PFSK-1 (cell line): ENCODE measurements at regions not wholly inside any gene's neighbourhood (a gene's known extent, or its start where the extent isn't known, plus 50 kb on each side); places are given as distances from the start of the nearest gene placed in this dataset.

Experiments used
- FOXP2 ChIP-seq: optimal IDR thresholded peaks from 2 replicates; pipeline ENCODE3; 2011; ENCODE audit warnings: borderline replicate concordance, control low read depth, inconsistent platforms; ENCODE audit not compliant: insufficient read depth; ENCODE audit errors: extremely low read length, extremely low read depth
- POLR2AphosphoS5 ChIP-seq: IDR thresholded peaks from 2 replicates; pipeline ENCODE4 v1.6.1; 2012; ENCODE audit warnings: low read depth, mild to moderate bottlenecking, control low read depth, low read length, moderate library complexity
- REST ChIP-seq, 2 experiments: IDR thresholded peaks; 2 replicates each; pipeline versions ENCODE4 v1.6.1 to v1.8.0; 2011 to 2012; ENCODE audit warnings: low read depth in 2 of 2, low read length in 2 of 2, control low read depth in 1 of 2, inconsistent platforms in 1 of 2, mild to moderate bottlenecking in 1 of 2, moderate library complexity in 1 of 2; ENCODE audit not compliant: insufficient read depth in 1 of 2
- SIN3A ChIP-seq: IDR thresholded peaks from 2 replicates; pipeline ENCODE4 v1.6.1; 2012; ENCODE audit warnings: mild to moderate bottlenecking, low read length, moderate library complexity, borderline replicate concordance; ENCODE audit not compliant: insufficient read depth
- TAF1 ChIP-seq: IDR thresholded peaks from 2 replicates; pipeline ENCODE4 v1.6.1; 2012; ENCODE audit warnings: low read length, control low read depth, borderline replicate concordance; ENCODE audit not compliant: insufficient read depth

- TF ChIP-seq TAF1 (no peak), SIN3A (no peak), FOXP2 (no peak), POLR2AphosphoS5 (no peak), REST (IDR thresholded peaks at IDR 0.05; ENCODE audit: insufficient read depth in 1 of 2, low read depth in 2 of 2, low read length in 2 of 2) (no peak)
These were observed 197.6 kb upstream of the GYPA start for GRCh38 chr4:144338148-144338547.

GRCh38 chr4:144338834-144339233 lies 198.3 kb upstream of the GYPA start:
- TF ChIP-seq FOXP2 (no peak), SIN3A (no peak), TAF1 (no peak), POLR2AphosphoS5 (no peak)

- no peak for TF ChIP-seq SIN3A
- no peak for TF ChIP-seq REST (IDR thresholded peaks at IDR 0.05; ENCODE audit: insufficient read depth in 1 of 2, low read depth in 2 of 2, low read length in 2 of 2)
- TF ChIP-seq FOXP2 = no peak
- no peak for TF ChIP-seq TAF1
These were observed 200.4 kb upstream of the GYPA start for GRCh38 chr4:144340931-144341330.

GRCh38 chr4:144342949-144343760 lies 202.6 kb upstream of the GYPA start:
- TF ChIP-seq SIN3A (no peak), FOXP2 (no peak), REST (IDR thresholded peaks at IDR 0.05; ENCODE audit: insufficient read depth in 1 of 2, low read depth in 2 of 2, low read length in 2 of 2) (no peak), POLR2AphosphoS5 (no peak)

- TF ChIP-seq TAF1 (no peak), POLR2AphosphoS5 (no peak), REST (IDR thresholded peaks at IDR 0.05; ENCODE audit: insufficient read depth in 1 of 2, low read depth in 2 of 2, low read length in 2 of 2) (no peak), FOXP2 (no peak), SIN3A (no peak)
These were observed 206.6 kb upstream of the GYPA start for GRCh38 chr4:144347121-144347520.
